Smooth muscle cell (in vitro differentiated cells): ENCODE measurements at regions not wholly inside any gene's neighbourhood (a gene's known extent, or its start where the extent isn't known, plus 50 kb on each side); places are given as distances from the start of the nearest gene placed in this dataset.

ENCODE experiments used
- DNase-seq: peaks from one replicate; lab custom pipeline; 2025; ENCODE audit not compliant: unreplicated experiment; lab: John Stamatoyannopoulos, UW
- H2AFZ ChIP-seq: fragments of 200-600 bp; sonication (generic); 2 replicates; pipeline ENCODE4 v1.6.0; 2016; ENCODE audit warnings: antibody characterized with exemption, low read depth, mild to moderate bottlenecking
- H3F3A ChIP-seq: fragments of 200-600 bp; sonication (generic); 2 replicates; pipeline ENCODE4 v1.6.0; 2017; ENCODE audit warnings: antibody characterized with exemption, low read depth
- H3K27ac ChIP-seq: fragments of 200-600 bp; sonication (generic); 2 replicates; pipeline ENCODE4 v1.5.1; 2016; ENCODE audit warnings: low read depth, mild to moderate bottlenecking
- H3K27me3 ChIP-seq: fragments of 200-600 bp; sonication (generic); 2 replicates; pipeline ENCODE4 v1.6.1; 2016; ENCODE audit warnings: low read depth, mild to moderate bottlenecking
- H3K36me3 ChIP-seq: fragments of 200-600 bp; sonication (generic); 2 replicates; pipeline ENCODE4 v1.5.1; 2016; ENCODE audit warnings: low read depth
- H3K4me1 ChIP-seq: fragments of 200-600 bp; sonication (generic); 2 replicates; pipeline ENCODE4 v1.5.1; 2016; ENCODE audit warnings: low read depth
- H3K4me2 ChIP-seq: fragments of 200-600 bp; sonication (generic); 2 replicates; pipeline ENCODE4 v1.6.0; 2016; ENCODE audit warnings: mild to moderate bottlenecking
- H3K4me3 ChIP-seq: fragments of 200-600 bp; sonication (generic); 2 replicates; pipeline ENCODE4 v1.5.1; 2016; ENCODE audit warnings: mild to moderate bottlenecking
- H3K79me2 ChIP-seq: fragments of 200-600 bp; sonication (generic); 2 replicates; pipeline ENCODE4 v1.6.0; 2016; ENCODE audit warnings: low read depth, mild to moderate bottlenecking
- H3K9ac ChIP-seq: fragments of 200-600 bp; sonication (generic); 2 replicates; pipeline ENCODE4 v1.6.0; 2016; ENCODE audit warnings: low read depth
- H3K9me3 ChIP-seq: fragments of 200-600 bp; sonication (generic); replicated peaks from 2 replicates; pipeline ENCODE4 v1.5.1; 2016; ENCODE audit warnings: low read depth
- H4K20me1 ChIP-seq: fragments of 200-600 bp; sonication (generic); 2 replicates; pipeline ENCODE4 v1.6.0; 2016; ENCODE audit warnings: low read depth
- WGBS: methylation state at CpG from one replicate; pipeline ENCODE4 v1.1.7; 2016; ENCODE audit warnings: low lambda C conversion rate; 5-methylcytosine and 5-hydroxymethylcytosine counted together
- TF ChIP-seq, protein P1 (sequence below): fragments of 200-600 bp; sonication (generic); IDR thresholded peaks from 2 replicates; pipeline ENCODE4 v1.5.1; 2017; ENCODE audit warnings: borderline replicate concordance, mild to moderate bottlenecking, antibody characterized with exemption; ENCODE audit not compliant: insufficient read depth, poor library complexity, severe bottlenecking

DNA sequence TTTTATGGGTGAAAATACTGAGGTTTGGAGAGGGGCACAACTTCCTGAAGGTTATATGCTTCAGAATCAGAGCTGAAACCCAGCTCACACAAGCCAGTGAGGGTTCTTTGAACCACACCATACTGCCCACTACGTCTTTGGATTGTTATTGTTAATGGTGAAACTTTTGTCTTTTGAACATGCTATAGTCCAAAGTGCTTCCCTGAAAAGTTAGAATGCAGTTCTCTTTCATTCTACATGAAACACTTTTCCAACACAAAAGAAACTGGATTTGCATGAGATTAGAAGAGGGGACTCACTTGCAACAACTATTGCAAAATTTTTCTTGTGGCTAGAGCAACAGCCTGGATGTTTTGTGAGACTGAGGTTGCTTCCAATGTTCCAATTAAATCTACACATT, 473.6 kb downstream of the SOX2 start:
- Histone ChIP-seq H3K36me3 (no peaks in the 10 kb centered on the region), H3K79me2 (no peaks in the 10 kb centered on the region), H3F3A (no peaks in the 10 kb centered on the region), H3K4me1 (peaks cover 12% of the 10 kb centered on the region), H3K4me2 (no peak overlapping the region), H3K27me3 (peaks cover 10% of the 10 kb centered on the region), H2AFZ (no peak overlapping the region), H3K4me3 (no peak overlapping the region), H3K27ac (no peak overlapping the region), H3K9ac (no peak overlapping the region), H4K20me1 (no peaks in the 10 kb centered on the region), H3K9me3 (no peaks in the 10 kb centered on the region)
- 75% methylated on average over 1 of the region's 1 CpG for WGBS
- TF ChIP-seq, protein P1, sequence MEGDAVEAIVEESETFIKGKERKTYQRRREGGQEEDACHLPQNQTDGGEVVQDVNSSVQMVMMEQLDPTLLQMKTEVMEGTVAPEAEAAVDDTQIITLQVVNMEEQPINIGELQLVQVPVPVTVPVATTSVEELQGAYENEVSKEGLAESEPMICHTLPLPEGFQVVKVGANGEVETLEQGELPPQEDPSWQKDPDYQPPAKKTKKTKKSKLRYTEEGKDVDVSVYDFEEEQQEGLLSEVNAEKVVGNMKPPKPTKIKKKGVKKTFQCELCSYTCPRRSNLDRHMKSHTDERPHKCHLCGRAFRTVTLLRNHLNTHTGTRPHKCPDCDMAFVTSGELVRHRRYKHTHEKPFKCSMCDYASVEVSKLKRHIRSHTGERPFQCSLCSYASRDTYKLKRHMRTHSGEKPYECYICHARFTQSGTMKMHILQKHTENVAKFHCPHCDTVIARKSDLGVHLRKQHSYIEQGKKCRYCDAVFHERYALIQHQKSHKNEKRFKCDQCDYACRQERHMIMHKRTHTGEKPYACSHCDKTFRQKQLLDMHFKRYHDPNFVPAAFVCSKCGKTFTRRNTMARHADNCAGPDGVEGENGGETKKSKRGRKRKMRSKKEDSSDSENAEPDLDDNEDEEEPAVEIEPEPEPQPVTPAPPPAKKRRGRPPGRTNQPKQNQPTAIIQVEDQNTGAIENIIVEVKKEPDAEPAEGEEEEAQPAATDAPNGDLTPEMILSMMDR = no peak
- no peak for DNase-seq

DNA sequence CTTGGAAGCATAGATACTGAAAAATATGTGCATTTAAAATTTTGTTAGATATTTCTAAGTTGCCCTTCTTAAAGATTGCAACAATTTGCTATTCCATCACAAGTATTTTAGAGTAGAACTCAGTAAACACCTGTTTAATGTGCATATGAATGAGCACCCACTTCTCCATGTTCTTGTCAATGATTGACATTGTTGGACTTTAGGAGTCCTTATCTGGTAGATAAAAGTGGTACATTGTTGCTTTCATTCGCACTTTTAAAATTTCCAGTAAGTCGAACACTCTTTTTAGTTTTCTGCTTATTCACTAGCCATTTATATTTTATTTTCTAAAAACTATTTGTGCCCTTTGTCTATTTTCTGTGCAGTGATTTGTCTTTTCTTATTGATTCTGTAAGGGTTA, 478.3 kb downstream of the SOX2 start:
- no peak overlapping the region for H3K27ac ChIP-seq
- H3K9ac ChIP-seq = no peak overlapping the region
- no peaks in the 10 kb centered on the region for H4K20me1 ChIP-seq
- no peaks in the 10 kb centered on the region for H3K9me3 ChIP-seq
- H3K4me1 ChIP-seq = no peaks in the 10 kb centered on the region
- H3K4me3 ChIP-seq = no peak overlapping the region
- H3F3A ChIP-seq = no peaks in the 10 kb centered on the region
- H3K4me2 ChIP-seq = no peak overlapping the region
- TF ChIP-seq, protein P1 = no peak
- 92% methylated on average over 2 of the region's 2 CpGs for WGBS
- no peak overlapping the region for H2AFZ ChIP-seq
- H3K79me2 ChIP-seq = no peaks in the 10 kb centered on the region
- peaks cover 23% of the 10 kb centered on the region for H3K27me3 ChIP-seq
- no peaks in the 10 kb centered on the region for H3K36me3 ChIP-seq
- no peak for DNase-seq

DNA sequence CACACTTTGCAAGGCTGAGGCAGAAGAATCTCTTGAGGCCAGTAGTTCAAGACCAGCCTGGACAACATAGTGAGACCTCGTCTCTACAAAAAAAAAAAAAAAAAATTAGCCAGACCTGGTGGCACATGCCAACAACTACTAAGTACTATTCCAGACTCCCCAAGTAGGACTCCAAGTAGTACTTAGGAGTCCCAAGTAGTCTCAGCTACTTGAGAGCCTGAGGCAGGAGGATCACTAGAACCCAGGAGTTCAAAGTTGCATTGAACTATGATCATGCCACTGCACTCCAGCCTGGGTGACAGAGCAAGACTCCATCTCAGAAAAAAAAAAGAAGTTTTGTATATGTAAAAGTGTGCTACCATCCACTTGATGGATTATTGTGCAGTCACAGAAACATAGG, 486.6 kb downstream of the SOX2 start:
- no peak overlapping the region for H3K9ac ChIP-seq
- H3K9me3 ChIP-seq = no peaks in the 10 kb centered on the region
- TF ChIP-seq, protein P1 = no peak
- WGBS = 89% methylated on average over 1 of the region's 1 CpG
- no peak overlapping the region for H3K27ac ChIP-seq
- H3K4me1 ChIP-seq = peaks cover 10% of the 10 kb centered on the region
- no peaks in the 10 kb centered on the region for H3K36me3 ChIP-seq
- no peaks in the 10 kb centered on the region for H3F3A ChIP-seq
- no peak for DNase-seq
- H2AFZ ChIP-seq = no peak overlapping the region
- peaks cover 24% of the 10 kb centered on the region for H3K27me3 ChIP-seq
- no peaks in the 10 kb centered on the region for H4K20me1 ChIP-seq
- H3K79me2 ChIP-seq = no peaks in the 10 kb centered on the region
- H3K4me3 ChIP-seq = no peak overlapping the region
- no peak overlapping the region for H3K4me2 ChIP-seq

DNA sequence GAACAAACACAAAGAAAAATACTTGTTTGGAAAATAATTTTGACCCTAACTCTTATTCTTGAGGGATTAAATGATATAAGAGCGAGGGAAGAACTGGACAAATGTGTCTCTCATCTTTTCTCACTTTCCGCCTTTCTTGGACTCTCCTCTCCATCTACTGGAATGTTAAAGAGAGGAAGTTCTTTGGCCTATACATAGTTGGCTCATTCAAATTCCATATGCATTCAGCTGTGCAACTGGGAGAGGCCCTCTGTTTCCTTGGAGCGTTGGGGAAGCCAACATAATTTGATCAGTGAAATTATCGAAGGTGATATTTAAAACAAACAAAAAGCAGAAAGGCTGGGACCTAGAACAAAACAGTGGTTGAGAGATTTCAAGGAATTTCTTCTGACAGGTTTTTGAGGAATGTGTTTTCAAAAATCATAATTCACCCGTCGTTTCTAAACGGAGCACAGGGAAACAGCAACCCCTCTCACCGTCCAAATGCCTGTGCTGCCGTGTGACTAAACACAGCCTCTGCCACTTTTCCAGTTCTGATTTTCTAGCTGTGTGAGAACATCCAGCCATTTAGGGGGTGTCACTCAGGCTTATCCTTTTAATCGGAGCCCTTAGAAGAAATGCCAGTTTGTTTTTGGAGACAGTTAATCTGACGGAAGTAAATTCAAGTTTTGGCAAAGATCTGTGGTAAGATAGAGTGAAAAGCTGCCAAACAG, 489.9 kb downstream of the SOX2 start:
- Histone ChIP-seq H3K9me3 (no peaks in the 10 kb centered on the region), H3K79me2 (no peaks in the 10 kb centered on the region), H3K4me2 (no peak overlapping the region), H3K9ac (no peak overlapping the region), H3F3A (no peaks in the 10 kb centered on the region), H3K36me3 (no peaks in the 10 kb centered on the region), H2AFZ (no peak overlapping the region), H3K4me1 (peaks cover 10% of the 10 kb centered on the region), H3K27me3 (peaks cover 2% of the 10 kb centered on the region), H3K4me3 (no peak overlapping the region), H3K27ac (no peak overlapping the region), H4K20me1 (no peaks in the 10 kb centered on the region)
- no peak for DNase-seq
- WGBS = 86% methylated on average over 11 of the region's 11 CpGs
- TF ChIP-seq, protein P1 = no peak
